ENCODE measurements at regions not wholly inside any gene's neighbourhood (a gene's known extent, or its start where the extent isn't known, plus 50 kb on each side); places are given as distances from the start of the nearest gene placed in this dataset.
"Not testable (repeated sequence)": the region's sequence is repeated elsewhere in the genome, so short reads cannot be mapped to it uniquely, and the experiment has no call there.

DNA sequence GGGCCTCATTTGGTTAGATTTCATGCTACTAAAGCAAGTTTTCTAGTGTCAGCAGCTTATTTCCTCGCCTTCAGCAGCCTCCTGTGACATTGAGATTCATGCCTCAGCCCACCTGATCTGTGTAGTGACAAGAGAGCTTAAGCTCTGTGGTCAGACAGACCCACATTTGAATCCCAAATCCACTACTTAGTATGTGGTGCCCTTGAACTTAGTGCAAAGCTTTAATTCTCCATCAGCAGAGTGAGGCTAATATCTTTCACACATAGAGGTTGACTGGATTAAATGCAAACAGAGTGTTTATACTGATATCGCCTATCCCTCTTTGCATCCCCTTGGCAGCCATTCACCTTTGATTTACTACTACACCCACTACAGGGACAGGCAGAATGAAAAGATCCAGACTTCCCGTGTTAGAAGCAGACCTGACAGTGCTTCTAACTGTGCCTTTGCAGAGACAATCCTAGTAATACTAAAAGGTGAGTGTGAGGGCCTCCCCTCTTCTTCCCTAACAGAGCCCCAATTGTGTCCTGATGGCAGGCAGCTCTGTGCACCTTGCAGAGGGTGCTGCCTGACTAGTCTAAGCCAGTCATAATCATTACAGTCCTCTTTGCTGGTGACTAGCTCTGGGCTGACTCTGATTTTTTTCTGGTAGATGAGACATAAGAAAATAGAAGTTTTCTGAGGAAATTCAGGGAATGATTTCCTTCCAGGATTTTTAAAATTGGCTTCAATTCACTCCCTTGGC is 264.0 kb downstream of the CTH start:
- no peak for DNase-seq

DNA sequence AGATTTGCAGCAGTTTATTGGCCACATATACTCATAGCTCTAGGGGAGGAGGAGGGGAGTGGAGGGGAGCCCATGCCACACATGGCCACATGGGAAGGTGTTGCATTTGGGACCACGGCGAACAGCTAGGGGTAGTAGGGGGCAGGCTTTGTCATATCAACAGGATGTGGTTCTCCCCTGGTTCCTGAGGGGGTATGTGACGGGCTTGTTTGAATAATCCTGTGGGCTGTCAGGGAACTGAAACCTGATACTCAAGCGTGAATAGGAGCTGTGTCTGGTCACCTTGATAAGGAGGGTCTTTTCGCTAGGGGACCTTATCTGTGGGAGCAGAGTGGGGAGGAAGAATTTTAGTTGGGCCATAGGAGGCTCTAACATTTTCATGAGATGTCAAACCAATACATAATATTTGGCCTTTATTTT is 264.7 kb downstream of the CTH start:
- no peak for DNase-seq

- no peak for DNase-seq
Observed at GRCh38 chr1:70685300-70686286, 274.5 kb downstream of the CTH start.

- no peak for DNase-seq
Observed at GRCh38 chr1:70688580-70688979, 277.5 kb downstream of the CTH start.

DNA sequence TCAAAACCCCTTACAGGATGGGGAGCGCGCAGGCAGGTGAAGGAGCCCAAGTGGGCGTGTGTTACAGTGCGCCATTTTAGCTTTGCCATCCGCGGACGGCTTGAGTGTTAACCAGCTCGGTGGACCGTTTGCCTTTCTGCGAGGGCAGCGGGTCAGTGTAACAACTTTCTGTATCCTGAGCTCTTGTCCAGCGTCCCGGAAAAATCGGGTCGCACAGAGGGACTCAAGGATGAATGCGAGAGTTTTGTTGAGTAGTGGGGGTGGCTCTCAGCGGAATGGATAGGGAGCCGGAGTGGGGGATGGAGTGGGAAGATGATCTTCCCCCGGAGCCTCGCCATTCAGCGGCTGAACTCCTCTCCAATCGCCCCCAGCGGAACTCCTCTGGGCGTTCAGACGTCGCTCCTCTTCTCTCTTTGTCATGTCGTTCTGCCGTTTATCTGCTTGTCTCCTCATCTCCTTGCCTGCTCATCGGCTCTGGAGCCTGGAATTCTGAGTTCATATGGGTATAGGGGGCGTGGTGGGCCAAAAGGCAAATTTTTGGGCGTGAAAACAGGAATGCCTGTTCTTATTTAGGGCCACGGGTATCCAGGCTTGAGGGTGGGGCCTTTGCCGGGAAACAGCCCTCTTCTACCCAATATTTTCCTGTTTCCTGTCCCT is 295.4 kb downstream of the CTH start:
- DNase-seq: no peak

DNA sequence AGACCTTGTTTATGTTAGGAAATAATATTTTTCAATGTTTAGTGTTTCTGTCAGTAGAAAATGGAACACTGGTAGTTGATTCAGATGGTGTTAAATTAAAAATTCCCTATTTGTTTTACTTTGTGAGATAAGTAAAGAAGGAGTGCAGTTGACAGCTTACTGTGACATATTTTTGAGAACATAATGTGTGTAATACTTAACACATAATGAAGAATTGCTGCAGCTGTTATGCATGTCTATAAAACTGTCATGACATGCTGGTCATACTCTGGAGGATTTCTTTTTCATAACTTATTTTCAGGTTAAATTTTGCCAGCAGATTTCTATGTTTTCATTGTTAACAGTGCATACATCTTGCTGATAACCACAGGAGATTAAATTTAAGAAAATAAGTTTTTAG is 296.1 kb downstream of the CTH start:
- no peak for DNase-seq

- DNase-seq: no peak
Observed at GRCh38 chr1:70714149-70714548, 303.1 kb downstream of the CTH start.

DNA sequence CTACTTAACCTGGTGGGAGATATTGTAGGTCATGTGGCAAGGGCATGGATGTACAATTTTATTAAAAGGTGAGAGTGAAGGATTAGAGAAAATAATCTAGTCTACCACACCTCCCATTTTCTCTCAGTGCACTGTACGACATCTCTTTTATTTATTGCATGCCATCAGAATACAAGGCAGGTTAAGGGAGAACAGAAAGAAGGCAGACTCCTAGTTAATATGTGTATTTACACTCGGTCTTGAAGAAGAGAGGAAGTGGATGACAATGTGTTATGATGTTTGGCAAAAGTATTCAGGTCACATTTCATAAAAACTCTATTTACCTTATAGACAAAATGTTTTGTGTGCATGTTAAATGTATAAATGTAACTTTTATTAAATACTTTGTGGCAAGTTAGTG is 306.1 kb downstream of the CTH start:
- DNase-seq: no peak

DNA sequence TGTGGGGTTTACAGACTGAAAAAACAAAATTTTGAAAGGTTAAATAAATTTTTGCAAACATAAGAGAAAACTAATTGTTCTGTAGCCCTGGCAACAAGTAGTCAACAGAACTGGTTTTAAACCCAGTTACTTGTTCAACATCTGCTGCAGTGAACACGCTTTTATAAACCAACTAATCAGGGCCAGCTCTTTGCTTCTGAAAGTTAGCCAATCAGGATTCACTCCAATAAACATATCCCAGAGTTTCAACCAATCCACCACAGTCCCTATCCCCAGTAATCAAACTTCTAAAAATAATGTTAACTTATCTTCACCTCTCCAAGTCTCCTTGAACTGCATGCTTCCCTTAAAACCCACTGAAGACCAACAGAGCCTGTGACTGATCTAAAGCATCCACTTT is 306.6 kb downstream of the CTH start:
- DNase-seq: no peak

DNA sequence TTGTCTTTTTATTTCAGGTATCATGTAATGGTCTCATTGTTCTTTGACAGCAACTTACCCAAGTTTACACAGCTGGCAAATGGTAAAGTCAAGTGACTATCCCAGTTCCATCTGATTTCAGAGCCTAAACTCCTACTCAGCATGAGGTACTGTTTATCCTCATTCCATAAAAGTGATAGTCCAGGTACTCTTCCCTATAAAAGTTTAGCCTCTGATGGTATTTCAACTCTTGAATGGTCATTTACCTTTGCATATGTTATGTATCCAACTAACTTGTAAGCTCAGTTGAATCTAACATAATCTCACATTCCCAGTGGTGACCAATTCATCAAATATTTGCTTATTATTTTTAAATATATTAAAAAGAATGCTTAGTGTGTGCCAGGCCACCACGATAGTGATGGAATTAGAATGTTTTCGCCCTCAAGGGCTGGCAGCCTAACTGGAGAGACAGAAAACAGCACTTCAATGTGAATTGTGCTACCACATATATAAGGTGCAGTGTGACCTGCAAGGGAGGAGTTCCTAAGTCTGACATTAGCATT is 307.1 kb downstream of the CTH start:
- DNase-seq: no peak

DNA sequence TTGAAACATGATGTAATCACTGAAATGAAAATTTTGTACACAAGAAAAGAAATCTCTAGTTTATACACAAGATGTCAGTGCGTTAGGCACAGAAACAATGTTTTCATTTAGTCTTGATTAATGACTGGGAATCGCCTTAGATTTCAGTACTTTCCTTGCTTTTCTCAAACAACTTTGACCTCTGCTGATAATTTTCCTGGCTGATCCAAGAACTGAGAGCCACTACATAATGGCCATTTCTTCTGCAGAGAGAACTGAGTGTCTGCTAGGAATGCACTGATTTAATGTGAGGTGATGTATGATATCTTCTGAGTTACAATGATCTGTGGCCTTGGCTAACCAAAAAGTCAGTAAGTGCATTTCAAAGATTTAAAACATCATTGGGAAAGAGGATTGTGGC is 308.1 kb downstream of the CTH start:
- no peak for DNase-seq

DNA sequence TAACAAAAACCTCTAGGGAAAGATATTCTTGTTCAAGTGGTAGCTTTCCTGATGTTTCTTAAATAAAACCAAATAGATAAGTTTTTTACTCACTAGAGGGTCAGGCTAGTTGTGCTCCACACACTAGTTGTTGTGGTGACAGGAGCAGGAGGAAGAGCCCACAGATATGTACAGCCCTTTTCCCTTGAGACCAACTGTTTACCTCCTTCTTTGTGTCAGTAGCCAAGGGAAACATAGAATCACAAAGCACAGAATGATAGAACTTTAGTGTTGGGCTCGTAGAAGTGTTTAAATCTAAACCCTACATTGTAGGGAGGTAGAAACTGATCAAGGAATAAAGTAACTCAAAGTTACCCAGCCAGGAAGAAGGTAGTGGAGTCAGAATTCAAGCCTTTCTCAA is 309.0 kb downstream of the CTH start:
- DNase-seq: no peak

- no peak for DNase-seq
Observed at GRCh38 chr1:70720521-70720920, 309.5 kb downstream of the CTH start.

DNA sequence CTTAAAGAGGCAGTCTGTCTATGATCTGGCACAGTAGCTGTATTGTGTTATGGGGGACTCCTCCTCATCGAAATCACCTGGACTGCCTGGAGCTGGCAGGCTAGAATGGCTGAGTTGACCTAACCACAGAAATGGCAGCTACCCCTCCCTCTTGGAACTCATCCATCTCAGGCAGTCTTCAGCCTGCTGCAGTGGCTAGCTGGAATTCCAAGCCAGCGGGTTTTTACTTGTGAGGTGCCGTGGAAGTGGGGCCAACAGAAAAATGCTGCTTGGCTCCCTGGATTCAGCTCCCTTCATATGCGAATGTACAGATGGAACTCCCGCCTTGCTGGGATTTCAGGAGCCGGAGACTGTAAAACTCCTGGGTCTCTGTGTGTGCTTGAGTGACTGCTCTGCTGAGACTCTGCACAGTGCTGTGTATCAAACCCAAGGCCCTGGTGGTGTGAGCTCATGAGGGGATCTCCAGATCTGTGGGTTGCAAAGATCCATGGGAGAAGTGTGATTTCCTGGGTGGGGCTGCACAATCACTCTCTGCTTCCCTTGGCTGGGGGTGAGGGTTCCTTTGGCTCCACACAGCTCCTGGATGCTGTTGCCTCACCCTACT is 316.9 kb downstream of the CTH start:
- DNase-seq: no peak

- DNase-seq: not testable (repeated sequence)
Observed at GRCh38 chr1:70736518-70736917, 311.1 kb downstream of the PTGER3 start.

GRCh38 chr1:70737125-70737524 is 310.5 kb downstream of the PTGER3 start:
- DNase-seq: no peak

DNA sequence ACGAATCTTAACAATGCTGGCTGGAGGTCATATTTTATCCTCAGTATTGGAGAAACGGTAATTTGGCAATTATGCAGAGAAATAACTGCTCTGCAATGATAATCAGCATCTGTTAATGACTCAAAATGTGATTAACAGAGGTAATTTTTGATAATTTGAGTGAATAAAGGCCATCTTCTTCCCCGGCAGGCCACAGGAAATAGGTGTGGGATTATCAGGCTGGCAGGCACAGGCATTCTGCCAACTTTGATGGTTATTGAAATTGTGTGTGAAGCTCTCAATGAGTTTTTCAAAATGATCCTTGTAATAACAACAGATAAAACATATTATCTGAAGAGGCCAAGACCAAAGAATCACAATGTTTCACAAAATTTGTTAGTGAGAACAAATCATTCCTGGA is 309.0 kb downstream of the PTGER3 start:
- no peak for DNase-seq

GRCh38 chr1:70745199-70745598 is 302.4 kb downstream of the PTGER3 start:
- no peak for DNase-seq

DNA sequence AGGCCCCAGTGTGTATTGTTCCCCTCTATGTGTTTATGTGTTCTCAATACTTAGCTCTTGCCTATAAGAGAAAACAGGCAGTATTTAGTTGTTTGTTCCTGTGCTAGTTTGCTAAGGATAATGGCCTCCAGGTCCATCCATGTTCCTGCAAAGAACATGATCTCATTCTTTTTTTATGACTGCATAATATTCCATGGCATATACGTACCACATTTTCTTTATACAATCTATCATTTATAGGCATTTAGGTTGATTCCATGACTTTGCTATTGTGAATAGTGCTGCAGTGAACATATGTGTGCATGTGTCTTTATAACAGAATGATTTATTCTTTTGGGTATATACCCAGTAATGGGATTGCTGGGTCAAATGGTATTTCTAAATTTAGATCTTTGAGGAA is 301.6 kb downstream of the PTGER3 start:
- not testable (repeated sequence) for DNase-seq

GRCh38 chr1:70747123-70747522 is 300.5 kb downstream of the PTGER3 start:
- DNase-seq: not testable (repeated sequence)

DNA sequence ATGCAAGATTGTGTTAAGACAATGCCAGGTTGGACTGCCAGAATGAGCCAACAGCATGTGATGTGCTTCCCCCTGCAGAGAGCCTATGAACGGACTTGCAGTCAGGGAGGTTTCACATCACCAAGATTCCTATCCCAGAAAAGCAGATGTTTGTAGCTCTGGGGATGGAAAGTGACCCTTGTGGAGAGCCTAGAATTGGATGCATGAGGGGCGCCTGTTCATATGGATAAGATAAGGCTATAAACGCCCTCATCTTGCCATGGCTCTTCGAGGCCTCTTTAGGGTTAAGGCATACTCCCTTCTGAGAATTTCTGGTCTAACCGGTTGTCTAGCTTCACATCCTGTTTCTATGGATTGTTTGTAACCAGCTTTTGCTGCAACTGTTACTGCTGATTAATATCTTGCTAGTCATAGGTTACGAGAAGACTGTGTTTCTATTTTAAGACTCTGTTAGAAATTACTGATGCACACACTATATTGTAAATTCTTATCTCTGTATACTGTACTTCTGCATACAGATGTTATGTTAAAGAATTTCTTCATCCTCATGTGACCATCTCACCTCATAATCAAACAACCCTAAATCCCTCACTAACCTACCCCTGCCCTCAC is 295.8 kb downstream of the PTGER3 start:
- not testable (repeated sequence) for DNase-seq

GRCh38 chr1:70754701-70755100 is 292.9 kb downstream of the PTGER3 start:
- DNase-seq: no peak
